ENCODE measurements at regions not wholly inside any gene's neighbourhood (a gene's known extent, or its start where the extent isn't known, plus 50 kb on each side); places are given as distances from the start of the nearest gene placed in this dataset.

DNA sequence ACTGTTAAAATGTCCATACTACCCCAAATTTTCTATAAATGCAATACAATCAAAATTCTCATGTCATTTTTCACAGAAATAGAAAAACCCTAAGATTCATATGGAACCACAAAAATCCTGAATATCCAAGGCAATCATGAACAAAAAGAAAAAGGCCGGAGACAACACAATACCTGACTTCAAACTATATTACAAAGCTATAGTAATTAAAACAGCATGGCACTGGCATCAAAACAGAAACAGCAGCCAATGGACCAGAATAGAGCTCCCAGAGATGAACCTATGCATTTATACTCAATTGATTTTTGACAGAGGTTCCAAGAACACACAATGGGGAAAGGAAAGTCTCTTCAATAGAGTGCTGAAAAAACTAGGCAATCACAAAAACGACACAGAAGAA is 128.8 kb downstream of the SDHAF3 start:
- TF ChIP-seq SUZ12 (IDR thresholded peaks at IDR 0.05) (no peak), NFRKB (IDR thresholded peaks at IDR 0.05) (no peak)

All from HEK293T (cell line).